ENCODE measurements at regions not wholly inside any gene's neighbourhood (a gene's known extent, or its start where the extent isn't known, plus 50 kb on each side); places are given as distances from the start of the nearest gene placed in this dataset.
A peak's percentile ranks its signal among the peaks of the same experiment; 100 is the strongest.

GRCh38 chr1:53378061-53378460 lies 50.2 kb upstream of the LRP8 start:
- no peaks in the 10 kb centered on the region for H3K27me3 ChIP-seq (ENCODE audit: control insufficient read depth, insufficient read depth, low read length)
- no peaks in the 10 kb centered on the region for H3K36me3 ChIP-seq (ENCODE audit: control insufficient read depth, insufficient read depth, low read length)
- DNase-seq (ENCODE audit: low read depth), result no peak
- no peak for TF ChIP-seq CTCF (IDR thresholded peaks at IDR 0.05; ENCODE audit: insufficient read depth, low read length, poor library complexity, severe bottlenecking)
- H3K4me3 ChIP-seq (ENCODE audit: low read depth, low read length), result no peak overlapping the region

- no peak for DNase-seq (ENCODE audit: low read depth)
- Histone ChIP-seq H3K36me3 (ENCODE audit: control insufficient read depth, insufficient read depth, low read length) (no peaks in the 10 kb centered on the region), H3K27me3 (ENCODE audit: control insufficient read depth, insufficient read depth, low read length) (no peaks in the 10 kb centered on the region), H3K4me3 (ENCODE audit: low read depth, low read length) (no peak overlapping the region)
- no peak for TF ChIP-seq CTCF (IDR thresholded peaks at IDR 0.05; ENCODE audit: insufficient read depth, low read length, poor library complexity, severe bottlenecking)
Measured at GRCh38 chr1:53378932-53379661, 51.2 kb upstream of the LRP8 start.

- Histone ChIP-seq H3K36me3 (ENCODE audit: control insufficient read depth, insufficient read depth, low read length) (no peaks in the 10 kb centered on the region), H3K4me3 (ENCODE audit: low read depth, low read length) (no peak overlapping the region), H3K27me3 (ENCODE audit: control insufficient read depth, insufficient read depth, low read length) (no peaks in the 10 kb centered on the region)
- DNase-seq (ENCODE audit: low read depth), result no peak
- no peak for TF ChIP-seq CTCF (IDR thresholded peaks at IDR 0.05; ENCODE audit: insufficient read depth, low read length, poor library complexity, severe bottlenecking)
Measured at GRCh38 chr1:53379662-53380002, 51.8 kb upstream of the LRP8 start.

- Histone ChIP-seq H3K4me3 (ENCODE audit: low read depth, low read length) (no peak overlapping the region), H3K27me3 (ENCODE audit: control insufficient read depth, insufficient read depth, low read length) (no peaks in the 10 kb centered on the region), H3K36me3 (ENCODE audit: control insufficient read depth, insufficient read depth, low read length) (no peaks in the 10 kb centered on the region)
- TF ChIP-seq CTCF (IDR thresholded peaks at IDR 0.05; ENCODE audit: insufficient read depth, low read length, poor library complexity, severe bottlenecking), result no peak
- no peak for DNase-seq (ENCODE audit: low read depth)
Measured at GRCh38 chr1:53380296-53380695, 52.4 kb upstream of the LRP8 start.

GRCh38 chr1:53381790-53382401 lies 54.0 kb upstream of the LRP8 start:
- Histone ChIP-seq H3K36me3 (ENCODE audit: control insufficient read depth, insufficient read depth, low read length) (no peaks in the 10 kb centered on the region), H3K27me3 (ENCODE audit: control insufficient read depth, insufficient read depth, low read length) (no peaks in the 10 kb centered on the region), H3K4me3 (ENCODE audit: low read depth, low read length) (no peak overlapping the region)
- TF ChIP-seq CTCF (IDR thresholded peaks at IDR 0.05; ENCODE audit: insufficient read depth, low read length, poor library complexity, severe bottlenecking), result no peak
- peak; percentile 44 for DNase-seq (ENCODE audit: low read depth)

Measured in kidney epithelial cell (primary cell).